HG02870 (cell line): ENCODE measurements at regions not wholly inside any gene's neighbourhood (a gene's known extent, or its start where the extent isn't known, plus 50 kb on each side); places are given as distances from the start of the nearest gene placed in this dataset.
"Not testable (repeated sequence)": the region's sequence is repeated elsewhere in the genome, so short reads cannot be mapped to it uniquely, and the experiment has no call there.

Source experiments
- ATAC-seq: cut with Tn5 transposase; IDR thresholded peaks from one replicate; pipeline ENCODE4 v1.9.1; 2021; ENCODE audit warnings: mild to moderate bottlenecking, moderate library complexity; ENCODE audit not compliant: unreplicated experiment

- ATAC-seq, result no peak
These were observed 1059.3 kb downstream of the TMEM121 start for GRCh38 chr14:106585692-106586091.

GRCh38 chr14:106586098-106586704 lies 1059.8 kb downstream of the TMEM121 start:
- no peak for ATAC-seq

GRCh38 chr14:106591539-106591938 lies 1065.2 kb downstream of the TMEM121 start:
- not testable (repeated sequence) for ATAC-seq

GRCh38 chr14:106592115-106592852 lies 1065.9 kb downstream of the TMEM121 start:
- ATAC-seq, result not testable (repeated sequence)

GRCh38 chr14:106599209-106599608 lies 1072.8 kb downstream of the TMEM121 start:
- ATAC-seq, result no peak

GRCh38 chr14:106605548-106606448 lies 1079.4 kb downstream of the TMEM121 start:
- ATAC-seq, result no peak

- no peak for ATAC-seq
These were observed 1080.6 kb downstream of the TMEM121 start for GRCh38 chr14:106606936-106607335.

GRCh38 chr14:106610691-106611090 lies 1084.3 kb downstream of the TMEM121 start:
- no peak for ATAC-seq

- no peak for ATAC-seq
These were observed 1086.9 kb downstream of the TMEM121 start for GRCh38 chr14:106613256-106613655.

GRCh38 chr14:106618471-106618951 lies 1092.1 kb downstream of the TMEM121 start:
- not testable (repeated sequence) for ATAC-seq

GRCh38 chr14:106619606-106620005 lies 1093.2 kb downstream of the TMEM121 start:
- ATAC-seq, result no peak

- ATAC-seq, result no peak
These were observed 1094.0 kb downstream of the TMEM121 start for GRCh38 chr14:106620368-106620767.

- no peak for ATAC-seq
These were observed 1095.9 kb downstream of the TMEM121 start for GRCh38 chr14:106622200-106622745.

- no peak for ATAC-seq
These were observed 1098.8 kb downstream of the TMEM121 start for GRCh38 chr14:106625186-106625585.

- ATAC-seq, result not testable (repeated sequence)
These were observed 1100.1 kb downstream of the TMEM121 start for GRCh38 chr14:106626469-106626868.

- not testable (repeated sequence) for ATAC-seq
These were observed 1100.7 kb downstream of the TMEM121 start for GRCh38 chr14:106626942-106627588.

- ATAC-seq, result no peak
These were observed 1105.5 kb downstream of the TMEM121 start for GRCh38 chr14:106631879-106632278.

- no peak for ATAC-seq
These were observed 1107.3 kb downstream of the TMEM121 start for GRCh38 chr14:106633721-106634120.

- no peak for ATAC-seq
These were observed 1109.2 kb downstream of the TMEM121 start for GRCh38 chr14:106635569-106635968.

GRCh38 chr14:106638786-106639452 lies 1112.5 kb downstream of the TMEM121 start:
- not testable (repeated sequence) for ATAC-seq
